HepG2 (cell line): ENCODE measurements at regions not wholly inside any gene's neighbourhood (a gene's known extent, or its start where the extent isn't known, plus 50 kb on each side); places are given as distances from the start of the nearest gene placed in this dataset.

Experiments used
- ARID2 ChIP-seq: sonication (generic); formaldehyde crosslinking; IDR thresholded peaks from 2 replicates; pipeline ENCODE4 v1.8.1; 2022; ENCODE audit warnings: mild to moderate bottlenecking, missing genetic modification reagents, borderline replicate concordance
- ELF1 ChIP-seq: sonication (generic); formaldehyde crosslinking; IDR thresholded peaks from 2 replicates; pipeline ENCODE4 v1.4.0; 2020; ENCODE audit warnings: missing genetic modification reagents
- NR2C2 ChIP-seq: sonication (generic); formaldehyde crosslinking; IDR thresholded peaks from 2 replicates; pipeline ENCODE4 v1.4.0; 2020; ENCODE audit warnings: missing genetic modification reagents, mild to moderate bottlenecking, moderate library complexity, borderline replicate concordance
- NR2F2 ChIP-seq: IDR thresholded peaks from 2 replicates; pipeline ENCODE4 v1.6.1; 2012; ENCODE audit warnings: low read depth, inconsistent platforms, borderline replicate concordance
- PTBP1 ChIP-seq: fragments of 200-400 bp; formaldehyde crosslinking; IDR thresholded peaks from 2 replicates; pipeline ENCODE4 v1.6.1; 2018; ENCODE audit warnings: low read length, low read depth; ENCODE audit not compliant: poor library complexity, severe bottlenecking
- RFX1 ChIP-seq: fragments of 450-650 bp; IDR thresholded peaks from 2 replicates; pipeline ENCODE4 v1.6.1; 2017
- RNF2 ChIP-seq: fragments of 450-650 bp; conservative IDR thresholded peaks from 2 replicates; pipeline ENCODE4 v1.6.1; 2016; ENCODE audit warnings: low read depth
- ZBTB1 ChIP-seq: sonication (generic); formaldehyde crosslinking; IDR thresholded peaks from 2 replicates; pipeline ENCODE4 v1.4.0; 2020; ENCODE audit warnings: missing genetic modification reagents, borderline replicate concordance
- TF ChIP-seq, protein P1 (sequence below): sonication (generic); formaldehyde crosslinking; IDR thresholded peaks from 2 replicates; pipeline ENCODE4 v1.5.0; 2020; ENCODE audit warnings: mild to moderate bottlenecking, missing genetic modification reagents, moderate library complexity

DNA sequence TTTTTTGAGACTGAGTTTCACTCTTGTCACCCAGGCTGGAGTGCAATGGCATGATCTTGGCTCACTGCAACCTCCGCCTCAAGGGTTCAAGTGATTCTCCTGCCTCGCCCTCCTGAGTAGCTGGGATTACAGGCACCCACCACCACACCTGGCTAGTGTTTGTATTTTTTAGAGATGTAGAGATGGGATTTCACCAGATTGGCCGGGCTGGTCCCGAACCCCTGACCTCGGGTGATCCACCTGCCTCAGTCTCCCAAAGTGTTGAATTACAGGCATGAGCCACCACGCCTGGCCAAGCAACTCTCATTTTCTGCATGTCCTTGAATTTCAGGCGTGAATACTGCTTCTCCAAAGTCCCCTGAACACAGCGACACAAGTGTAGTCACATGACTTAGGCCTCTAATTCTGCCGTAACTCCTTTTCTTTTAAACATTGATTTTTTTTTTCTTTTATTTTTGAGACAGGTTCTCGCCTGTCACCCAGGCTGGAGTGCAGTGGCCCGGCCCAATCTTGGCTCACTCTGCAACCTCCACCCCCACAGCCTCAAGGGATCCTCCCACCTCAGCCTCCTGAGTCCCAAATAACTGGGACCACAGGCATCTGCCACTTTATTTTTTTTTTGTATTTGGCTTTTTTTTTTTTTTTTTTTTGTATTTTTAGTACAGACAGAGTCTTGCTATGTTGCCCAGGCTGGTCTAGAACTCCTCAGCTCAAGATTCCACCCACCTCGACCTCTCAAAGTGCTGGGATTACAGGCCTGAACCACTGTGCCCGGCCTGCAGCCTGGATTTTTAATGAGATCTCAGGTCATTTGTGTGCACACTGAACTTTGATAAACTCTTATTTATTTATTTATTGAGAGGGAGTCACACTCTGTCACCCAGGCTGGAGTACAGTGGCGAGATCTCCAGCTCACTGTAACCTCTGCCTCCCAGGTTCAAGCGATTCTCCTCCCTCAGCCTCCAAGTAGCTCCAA lies 124.6 kb downstream of the KCNJ18 start:
- TF ChIP-seq ARID2 (CRISPR knock-in tag), result no peak
- TF ChIP-seq, protein P1, sequence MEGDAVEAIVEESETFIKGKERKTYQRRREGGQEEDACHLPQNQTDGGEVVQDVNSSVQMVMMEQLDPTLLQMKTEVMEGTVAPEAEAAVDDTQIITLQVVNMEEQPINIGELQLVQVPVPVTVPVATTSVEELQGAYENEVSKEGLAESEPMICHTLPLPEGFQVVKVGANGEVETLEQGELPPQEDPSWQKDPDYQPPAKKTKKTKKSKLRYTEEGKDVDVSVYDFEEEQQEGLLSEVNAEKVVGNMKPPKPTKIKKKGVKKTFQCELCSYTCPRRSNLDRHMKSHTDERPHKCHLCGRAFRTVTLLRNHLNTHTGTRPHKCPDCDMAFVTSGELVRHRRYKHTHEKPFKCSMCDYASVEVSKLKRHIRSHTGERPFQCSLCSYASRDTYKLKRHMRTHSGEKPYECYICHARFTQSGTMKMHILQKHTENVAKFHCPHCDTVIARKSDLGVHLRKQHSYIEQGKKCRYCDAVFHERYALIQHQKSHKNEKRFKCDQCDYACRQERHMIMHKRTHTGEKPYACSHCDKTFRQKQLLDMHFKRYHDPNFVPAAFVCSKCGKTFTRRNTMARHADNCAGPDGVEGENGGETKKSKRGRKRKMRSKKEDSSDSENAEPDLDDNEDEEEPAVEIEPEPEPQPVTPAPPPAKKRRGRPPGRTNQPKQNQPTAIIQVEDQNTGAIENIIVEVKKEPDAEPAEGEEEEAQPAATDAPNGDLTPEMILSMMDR (CRISPR knock-in tag), result no peak
- TF ChIP-seq ZBTB1 (CRISPR knock-in tag), result no peak
- no peak for TF ChIP-seq ELF1 (CRISPR knock-in tag)
- TF ChIP-seq NR2F2, result no peak
- no peak for TF ChIP-seq RFX1
- no peak for TF ChIP-seq PTBP1
- no peak for TF ChIP-seq NR2C2 (CRISPR knock-in tag)
- TF ChIP-seq RNF2, result no peak
